Middle frontal gyrus (tissue), 1 donor: ENCODE measurements at regions not wholly inside any gene's neighbourhood (a gene's known extent, or its start where the extent isn't known, plus 50 kb on each side); places are given as distances from the start of the nearest gene placed in this dataset.
"Not testable (repeated sequence)": the region's sequence is repeated elsewhere in the genome, so short reads cannot be mapped to it uniquely, and the experiment has no call there.

Source experiments
- DNase-seq: peaks from one replicate; pipeline ENCODE4 v3.0.0-alpha.2; 2015; ENCODE audit warnings: low spot score; ENCODE audit errors: extremely low spot score

GRCh38 chr12:126985663-126986062 is 1281.3 kb upstream of the TMEM132C start:
- not testable (repeated sequence) for DNase-seq

DNA sequence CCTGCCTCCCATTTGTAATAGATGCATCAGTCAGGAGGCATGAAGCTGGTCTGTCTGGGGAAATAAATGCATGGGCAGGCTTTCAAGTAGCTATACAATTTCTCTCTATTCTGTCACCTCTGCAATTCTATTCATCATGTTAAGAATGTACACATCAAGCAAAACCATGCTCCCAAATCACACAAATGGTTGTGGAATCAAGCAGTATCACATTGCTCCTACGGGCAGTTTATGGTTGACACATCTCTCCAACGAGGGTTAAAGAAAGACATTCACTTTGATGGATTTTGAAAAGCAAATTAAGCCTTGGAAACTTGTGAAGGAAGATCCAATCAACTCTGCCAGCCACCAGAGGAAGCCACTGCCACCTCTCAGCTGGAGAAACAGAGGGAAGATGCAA is 1277.4 kb upstream of the TMEM132C start:
- DNase-seq, result no peak

DNA sequence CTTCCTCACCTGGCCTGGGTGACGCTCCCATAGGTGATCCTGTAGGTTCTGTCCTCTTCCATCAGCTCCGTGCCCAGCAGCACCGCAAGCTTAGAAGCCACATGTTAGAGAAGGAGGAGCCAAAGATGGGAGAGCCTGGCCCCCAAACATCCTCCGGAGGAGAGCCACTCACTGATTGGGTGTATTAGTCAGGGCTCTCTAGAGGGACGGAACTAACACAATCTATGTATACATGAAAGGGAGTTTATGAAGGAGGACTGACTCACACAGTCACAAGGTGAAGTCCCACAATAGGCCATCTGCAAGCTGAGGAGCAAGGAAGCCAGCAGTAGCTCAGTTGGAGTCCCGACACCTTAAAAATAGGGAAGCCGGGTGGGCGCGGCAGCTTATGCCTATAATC is 1273.1 kb upstream of the TMEM132C start:
- DNase-seq, result no peak

GRCh38 chr12:126994599-126994998 is 1272.4 kb upstream of the TMEM132C start:
- no peak for DNase-seq

DNA sequence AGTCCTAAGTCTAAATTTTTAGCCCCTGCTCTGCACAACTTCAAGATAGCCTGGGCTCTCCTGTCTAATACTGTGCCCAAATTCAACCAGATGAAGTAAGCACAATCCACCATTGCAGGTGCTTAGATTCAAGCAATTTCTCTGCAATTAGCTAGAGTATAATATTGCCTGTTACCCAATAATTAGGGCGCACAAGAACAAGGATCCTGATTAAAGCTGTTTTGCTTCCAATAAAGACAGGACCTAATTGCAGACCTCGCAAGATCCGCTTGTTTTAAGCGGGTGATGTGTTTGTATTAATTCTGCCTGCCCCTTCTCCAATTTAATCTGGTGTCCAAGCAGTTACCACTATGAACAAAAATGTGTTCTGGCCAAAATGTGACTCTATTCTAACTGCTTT is 1268.9 kb upstream of the TMEM132C start:
- no peak for DNase-seq

- no peak for DNase-seq
Observed at GRCh38 chr12:126998747-126999285, 1268.2 kb upstream of the TMEM132C start.

GRCh38 chr12:126999352-126999751 is 1267.6 kb upstream of the TMEM132C start:
- DNase-seq, result no peak

DNA sequence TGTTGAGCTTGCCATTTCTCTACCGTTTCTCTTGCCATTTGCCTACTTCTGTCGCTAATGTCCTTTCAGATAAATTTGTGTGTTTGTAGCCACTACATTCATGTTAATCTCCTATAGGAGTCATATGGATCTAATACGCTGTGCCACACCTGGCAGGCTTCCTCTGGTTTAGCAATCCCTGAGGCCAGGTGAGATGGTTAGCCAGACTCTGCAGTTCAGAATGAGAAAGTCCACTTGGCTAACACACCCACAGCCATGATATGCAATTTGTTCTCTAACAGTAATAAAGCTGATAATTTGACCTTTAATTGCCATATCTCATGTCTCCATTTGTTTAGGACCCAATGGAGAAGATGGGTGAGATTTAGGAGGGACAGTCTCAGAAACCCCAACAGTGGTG is 1261.6 kb upstream of the TMEM132C start:
- no peak for DNase-seq

- DNase-seq, result no peak
Observed at GRCh38 chr12:127006972-127007371, 1260.0 kb upstream of the TMEM132C start.

DNA sequence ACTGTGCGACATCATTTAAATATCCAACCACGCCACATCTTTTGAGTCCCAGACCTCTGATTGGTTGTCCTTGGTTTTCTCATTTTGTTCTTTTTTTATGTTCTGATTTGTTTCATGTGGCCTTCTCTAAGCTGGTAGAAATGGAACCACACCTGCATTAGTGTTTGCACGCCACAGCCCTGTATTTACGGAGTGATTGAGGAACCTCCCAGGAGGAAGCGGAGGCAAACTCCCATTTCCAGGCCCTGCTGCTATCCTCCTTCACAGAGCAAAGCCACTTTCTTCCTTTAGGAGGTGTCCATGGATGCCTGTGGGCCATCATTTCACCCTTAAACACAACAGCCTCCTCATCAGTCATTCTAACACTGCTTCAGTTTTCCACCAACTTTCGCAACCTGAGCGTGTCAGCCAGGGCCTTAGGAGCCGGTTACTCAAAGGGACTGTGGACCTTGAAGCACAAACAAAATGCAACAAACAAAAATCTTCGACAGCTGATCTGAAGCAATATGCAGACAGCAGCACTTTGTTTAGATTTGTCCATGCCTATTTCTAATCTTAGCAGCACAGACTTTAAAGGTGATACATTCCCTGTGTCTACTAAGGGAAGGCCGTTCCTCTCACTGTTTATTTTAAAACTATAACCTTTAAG is 1258.1 kb upstream of the TMEM132C start:
- DNase-seq, result no peak

DNA sequence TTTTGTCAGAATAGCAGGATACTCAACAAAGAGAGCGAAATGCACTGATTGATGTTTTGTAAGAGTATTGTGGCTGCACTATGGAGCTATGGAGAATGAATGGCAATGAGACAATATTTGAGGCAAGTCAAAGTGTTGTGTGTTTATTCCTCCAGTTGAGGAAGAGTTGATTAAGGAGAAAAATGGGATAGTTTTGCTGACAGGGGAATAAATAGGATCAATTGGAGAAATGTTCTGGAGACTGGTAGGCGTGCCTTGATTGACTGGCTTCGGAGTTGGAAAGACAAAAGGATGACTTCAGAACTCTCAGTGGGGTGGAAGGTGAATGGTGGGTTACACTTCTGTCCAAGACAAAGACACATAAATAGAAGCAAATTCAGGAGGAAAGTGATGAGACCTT is 1254.9 kb upstream of the TMEM132C start:
- DNase-seq, result no peak

DNA sequence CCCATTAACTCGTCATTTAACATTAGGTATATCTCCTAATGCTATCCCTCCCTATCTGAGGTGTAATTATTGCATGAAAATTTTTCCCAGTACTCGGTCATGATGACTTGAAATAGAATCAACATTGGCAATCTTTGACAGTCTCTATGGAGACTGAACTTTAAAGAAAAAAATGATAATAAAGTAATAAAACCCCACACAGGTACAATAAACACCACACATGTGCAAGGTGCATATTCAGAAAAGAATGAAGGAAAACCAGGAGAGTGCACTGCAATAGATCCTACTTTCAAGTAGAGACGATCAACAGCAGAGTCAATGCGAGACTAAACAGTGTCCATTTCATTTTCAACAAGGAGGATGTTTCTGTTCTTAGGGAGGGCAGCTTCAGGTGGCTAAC is 1253.8 kb upstream of the TMEM132C start:
- DNase-seq, result no peak

- DNase-seq, result no peak
Observed at GRCh38 chr12:127014079-127014478, 1252.9 kb upstream of the TMEM132C start.

GRCh38 chr12:127024791-127025190 is 1242.2 kb upstream of the TMEM132C start:
- DNase-seq, result no peak

- no peak for DNase-seq
Observed at GRCh38 chr12:127025545-127025944, 1241.4 kb upstream of the TMEM132C start.

DNA sequence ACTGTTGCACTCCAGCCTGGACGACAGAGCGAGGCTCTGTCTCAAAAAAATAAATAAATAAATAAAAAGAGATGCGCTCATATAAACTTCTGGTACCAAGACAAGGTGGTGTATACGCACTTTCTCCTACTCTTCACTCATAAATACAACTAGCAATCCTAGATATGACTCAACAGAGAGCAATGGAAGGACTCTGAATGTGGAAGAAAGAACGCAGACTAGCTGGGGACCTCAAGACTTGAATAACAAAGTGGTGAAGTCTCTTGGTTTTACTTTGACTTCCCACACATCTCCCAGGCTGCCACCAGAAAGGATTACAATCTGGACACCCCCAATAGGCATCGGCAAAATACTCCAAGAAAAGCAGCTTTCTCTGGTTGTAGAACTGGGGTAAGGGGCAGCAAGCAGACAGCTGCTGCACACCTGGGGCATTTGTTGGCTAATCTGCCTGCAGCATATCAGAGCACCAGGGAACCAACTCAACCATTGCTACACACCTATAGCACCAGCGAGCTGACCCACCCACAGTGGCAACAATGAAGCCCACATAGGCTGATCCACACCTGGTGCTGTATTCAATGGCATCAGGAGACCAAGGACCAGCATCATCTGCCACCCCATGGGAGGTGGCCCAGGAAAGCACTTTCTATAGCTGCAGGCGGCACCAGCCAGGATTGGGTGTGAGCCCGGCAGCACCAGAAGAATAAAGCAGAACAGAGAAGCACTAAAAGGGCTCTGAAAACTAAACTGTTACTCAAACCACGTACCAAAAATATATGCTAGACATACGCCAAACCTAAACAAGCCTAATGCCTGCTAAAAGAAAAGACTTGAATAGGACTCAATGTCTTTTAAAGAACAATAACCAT is 1231.7 kb upstream of the TMEM132C start:
- no peak for DNase-seq

DNA sequence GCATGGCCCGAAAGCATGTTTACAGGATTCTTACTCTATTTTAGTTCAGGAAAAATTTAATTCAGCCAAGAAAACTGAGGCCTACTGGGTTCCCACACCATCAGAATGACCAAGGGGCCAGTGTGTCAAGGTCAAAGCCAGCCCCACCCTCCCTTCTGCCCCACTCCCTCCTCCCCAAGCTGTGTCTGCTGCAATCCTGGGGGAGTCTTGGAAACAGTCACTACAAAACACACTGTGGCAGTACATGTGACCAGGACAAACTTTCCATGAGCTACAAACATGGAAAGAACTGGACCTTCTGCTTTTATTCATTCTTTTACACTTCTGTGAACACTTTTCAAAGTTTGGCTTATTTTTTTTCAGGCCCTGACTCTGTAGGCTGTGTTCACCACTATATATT is 1228.8 kb upstream of the TMEM132C start:
- no peak for DNase-seq

- DNase-seq, result no peak
Observed at GRCh38 chr12:127038761-127039160, 1228.2 kb upstream of the TMEM132C start.

DNA sequence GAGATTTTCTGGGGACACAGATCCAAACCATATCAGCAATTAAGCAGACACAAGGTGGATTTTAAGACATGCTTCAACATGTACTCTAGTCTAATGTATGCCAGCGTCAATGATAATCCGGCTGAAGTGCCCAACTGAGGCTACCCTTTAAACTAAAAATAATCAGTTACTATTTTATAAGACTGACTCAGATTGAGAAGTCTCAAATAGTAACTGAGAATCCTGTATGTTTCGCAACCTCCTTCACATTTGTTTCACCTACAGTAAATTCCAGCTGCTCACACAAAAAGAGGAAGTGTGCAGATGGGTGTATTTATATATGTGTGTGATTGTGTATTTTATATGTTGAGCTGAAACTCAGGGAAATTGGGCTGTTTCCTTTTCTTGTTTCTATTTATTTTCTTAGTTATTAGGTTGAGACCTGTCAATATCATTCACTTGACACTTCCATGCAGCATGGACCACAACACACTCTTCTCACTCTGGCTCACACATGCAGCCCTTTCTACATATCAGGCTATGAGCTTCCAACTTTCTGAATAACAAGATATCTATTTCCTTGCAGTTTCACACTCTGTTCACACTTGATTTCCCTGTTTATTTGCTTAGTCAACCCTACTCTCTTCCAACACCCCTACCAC is 1224.9 kb upstream of the TMEM132C start:
- DNase-seq, result no peak

- DNase-seq, result no peak
Observed at GRCh38 chr12:127043731-127044130, 1223.2 kb upstream of the TMEM132C start.

DNA sequence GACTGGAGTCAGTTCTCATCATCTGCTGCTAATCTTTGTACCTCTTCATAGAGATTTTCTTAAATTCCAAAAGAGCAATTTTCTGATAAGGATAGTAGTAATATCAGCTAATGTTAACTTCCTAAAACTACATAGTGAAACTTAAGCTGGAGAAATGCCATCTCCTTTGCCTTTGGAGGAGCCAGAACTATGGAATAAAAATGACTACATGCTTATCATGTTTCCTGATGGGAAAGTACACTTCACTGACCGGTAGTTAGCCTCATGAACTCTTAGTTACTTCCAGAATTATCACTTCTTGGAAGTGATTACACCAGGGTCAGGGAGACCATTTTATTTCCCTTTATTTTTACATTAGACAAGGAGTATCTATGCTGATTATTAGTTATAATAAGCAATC is 1222.1 kb upstream of the TMEM132C start:
- no peak for DNase-seq

GRCh38 chr12:127046467-127046866 is 1220.5 kb upstream of the TMEM132C start:
- no peak for DNase-seq
